VCaP (cell line): ENCODE measurements at regions not wholly inside any gene's neighbourhood (a gene's known extent, or its start where the extent isn't known, plus 50 kb on each side); places are given as distances from the start of the nearest gene placed in this dataset.

ENCODE experiments used
- H3K27ac ChIP-seq: fragments of 450-650 bp; 2 replicates; pipeline ENCODE4 v1.5.1; 2017
- TF ChIP-seq, protein P1 (sequence below): fragments of 450-650 bp; conservative IDR thresholded peaks from 2 replicates; pipeline ENCODE4 v1.5.1; 2017; ENCODE audit warnings: mild to moderate bottlenecking, moderate library complexity

DNA sequence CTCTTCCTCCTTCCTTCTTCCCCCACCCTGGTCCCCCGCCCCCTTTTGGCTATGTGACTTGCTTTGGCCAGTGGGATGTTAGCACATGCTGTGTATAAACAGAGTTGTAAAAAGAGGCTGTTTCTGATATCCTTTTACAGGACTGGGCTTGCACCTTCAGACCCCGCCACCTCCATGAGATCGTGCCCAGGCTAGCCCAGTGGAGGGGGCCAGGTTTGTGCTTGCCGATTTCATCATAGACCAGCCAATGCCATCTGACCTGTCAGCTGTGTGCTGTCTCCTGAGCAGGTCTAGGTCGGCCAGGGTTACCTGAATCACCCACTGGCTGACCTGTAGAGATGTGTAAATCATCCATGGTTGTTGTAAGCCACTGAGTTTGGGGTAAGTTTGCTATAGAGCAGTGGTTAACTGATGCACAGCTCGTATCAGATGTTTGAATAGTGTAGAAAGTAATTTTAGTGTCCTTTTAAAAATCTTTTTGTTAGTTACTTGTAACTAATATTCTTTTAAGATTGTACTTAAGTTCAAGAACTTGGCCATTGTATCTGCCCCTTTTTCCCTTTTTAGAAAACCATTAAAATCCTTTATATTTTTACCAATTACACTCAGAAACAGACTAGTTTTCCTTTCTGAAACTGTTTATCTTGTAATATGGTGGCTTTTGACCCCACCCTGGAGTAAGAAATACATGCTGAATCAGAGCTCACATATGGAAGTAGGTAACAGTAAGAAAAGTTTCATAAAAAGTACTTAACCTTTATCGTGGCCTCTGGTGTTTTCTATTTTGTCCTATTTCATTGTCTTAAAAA lies 122.0 kb upstream of the MGAT5 start:
- H3K27ac ChIP-seq: no peak overlapping the region
- TF ChIP-seq, protein P1, sequence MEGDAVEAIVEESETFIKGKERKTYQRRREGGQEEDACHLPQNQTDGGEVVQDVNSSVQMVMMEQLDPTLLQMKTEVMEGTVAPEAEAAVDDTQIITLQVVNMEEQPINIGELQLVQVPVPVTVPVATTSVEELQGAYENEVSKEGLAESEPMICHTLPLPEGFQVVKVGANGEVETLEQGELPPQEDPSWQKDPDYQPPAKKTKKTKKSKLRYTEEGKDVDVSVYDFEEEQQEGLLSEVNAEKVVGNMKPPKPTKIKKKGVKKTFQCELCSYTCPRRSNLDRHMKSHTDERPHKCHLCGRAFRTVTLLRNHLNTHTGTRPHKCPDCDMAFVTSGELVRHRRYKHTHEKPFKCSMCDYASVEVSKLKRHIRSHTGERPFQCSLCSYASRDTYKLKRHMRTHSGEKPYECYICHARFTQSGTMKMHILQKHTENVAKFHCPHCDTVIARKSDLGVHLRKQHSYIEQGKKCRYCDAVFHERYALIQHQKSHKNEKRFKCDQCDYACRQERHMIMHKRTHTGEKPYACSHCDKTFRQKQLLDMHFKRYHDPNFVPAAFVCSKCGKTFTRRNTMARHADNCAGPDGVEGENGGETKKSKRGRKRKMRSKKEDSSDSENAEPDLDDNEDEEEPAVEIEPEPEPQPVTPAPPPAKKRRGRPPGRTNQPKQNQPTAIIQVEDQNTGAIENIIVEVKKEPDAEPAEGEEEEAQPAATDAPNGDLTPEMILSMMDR: no peak

GRCh38 chr2:134132490-134132857 lies 121.4 kb upstream of the MGAT5 start:
- H3K27ac ChIP-seq: no peak overlapping the region
- TF ChIP-seq, protein P1: no peak

DNA sequence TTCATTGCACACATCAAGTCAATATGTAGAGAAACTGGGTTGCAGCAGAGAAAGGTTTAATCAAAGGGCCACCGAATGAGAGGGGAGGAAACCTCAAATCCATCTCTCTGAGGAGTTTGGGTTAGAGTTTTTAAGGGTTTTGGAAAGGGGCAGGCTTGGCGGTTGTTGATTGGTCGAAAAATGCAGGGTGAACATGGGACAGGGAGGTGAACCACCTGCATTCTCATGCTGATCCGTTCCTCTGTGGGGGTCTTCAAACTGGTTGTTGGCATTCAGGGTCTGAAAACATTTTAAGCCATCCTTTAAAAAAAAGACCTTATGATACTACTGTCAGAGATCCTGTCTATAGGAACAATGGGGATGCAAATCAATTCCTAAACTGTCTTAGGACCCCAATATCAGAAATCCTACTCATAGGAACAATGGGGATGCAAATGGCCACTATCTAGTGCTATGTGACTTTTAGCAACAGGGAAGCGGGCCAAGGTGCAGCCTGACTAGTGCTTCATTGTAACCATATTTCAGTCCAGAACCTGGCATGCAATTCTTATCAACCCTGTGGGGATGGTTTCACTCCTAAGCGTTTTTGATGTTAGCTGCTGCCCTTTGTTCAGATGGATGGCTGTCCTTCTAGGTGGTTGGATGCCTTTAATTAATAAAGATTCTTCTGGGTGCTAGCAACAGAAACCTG lies 120.1 kb upstream of the MGAT5 start:
- TF ChIP-seq, protein P1: no peak
- H3K27ac ChIP-seq: no peak overlapping the region

GRCh38 chr2:134134313-134134706 lies 119.6 kb upstream of the MGAT5 start:
- TF ChIP-seq, protein P1: no peak
- H3K27ac ChIP-seq: no peak overlapping the region

DNA sequence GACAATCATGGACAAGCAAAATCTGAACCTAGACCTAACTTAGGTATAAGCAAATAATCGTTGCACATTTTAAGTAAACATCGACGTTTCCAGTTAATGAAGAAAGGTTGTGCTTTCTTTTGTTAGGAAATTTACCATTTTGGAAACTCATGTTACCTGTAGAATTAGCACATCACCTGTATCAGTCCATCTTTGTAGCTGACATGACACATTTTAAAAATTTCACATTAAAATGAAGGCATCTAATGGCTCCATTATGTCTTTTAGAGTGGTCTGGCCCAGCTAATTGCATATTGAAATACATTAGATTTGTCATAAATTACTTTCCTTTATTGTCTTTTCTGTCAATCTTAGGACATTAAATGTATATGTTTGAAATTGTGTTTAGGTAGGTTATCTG lies 119.0 kb upstream of the MGAT5 start:
- H3K27ac ChIP-seq: no peak overlapping the region
- TF ChIP-seq, protein P1: no peak

GRCh38 chr2:134135793-134136192 lies 118.1 kb upstream of the MGAT5 start:
- TF ChIP-seq, protein P1: no peak
- no peak overlapping the region for H3K27ac ChIP-seq

- no peak overlapping the region for H3K27ac ChIP-seq
- TF ChIP-seq, protein P1: no peak
Observed at GRCh38 chr2:134136731-134137130, 117.1 kb upstream of the MGAT5 start.
